ENCODE measurements at regions not wholly inside any gene's neighbourhood (a gene's known extent, or its start where the extent isn't known, plus 50 kb on each side); places are given as distances from the start of the nearest gene placed in this dataset.

- no peak for TF ChIP-seq TFAP4 (IDR thresholded peaks at IDR 0.05; ENCODE audit: borderline replicate concordance, low read depth)
- no peak for TF ChIP-seq CBFB (CRISPR knock-in tag; IDR thresholded peaks at IDR 0.05)
- TF ChIP-seq EP300 (IDR thresholded peaks at IDR 0.05; ENCODE audit: low read depth in 2 of 2, low read length in 2 of 2) = no peak
- TF ChIP-seq EP300 (CRISPR knock-in tag; IDR thresholded peaks at IDR 0.05; ENCODE audit: borderline replicate concordance) = no peak
- no peak for TF ChIP-seq FLYWCH1 (CRISPR knock-in tag; IDR thresholded peaks at IDR 0.05)
- TF ChIP-seq ARHGAP35 (CRISPR knock-in tag; IDR thresholded peaks at IDR 0.05; ENCODE audit: borderline replicate concordance) = no peak
- TF ChIP-seq TCF12 (IDR thresholded peaks at IDR 0.05) = no peak
- no peak for TF ChIP-seq TCF12 (CRISPR knock-in tag; IDR thresholded peaks at IDR 0.05)
- no peak for TF ChIP-seq EZH2 (conservative IDR thresholded peaks at IDR 0.05; ENCODE audit: low read depth, low read length)
- TF ChIP-seq CREB1 (IDR thresholded peaks at IDR 0.05) = no peak
- no peak for TF ChIP-seq CREB1 (CRISPR knock-in tag; IDR thresholded peaks at IDR 0.05)
Measured at GRCh38 chr6:167672738-167673137, 154.0 kb upstream of the AFDN start.
